22Rv1 (cell line): ENCODE measurements at regions not wholly inside any gene's neighbourhood (a gene's known extent, or its start where the extent isn't known, plus 50 kb on each side); places are given as distances from the start of the nearest gene placed in this dataset.

Experiments
- CTCF ChIP-seq: fragments of 450-650 bp; IDR thresholded peaks from 2 replicates; pipeline ENCODE4 v1.5.1; 2017; ENCODE audit warnings: mild to moderate bottlenecking
- ZFX ChIP-seq: fragments of 450-650 bp; IDR thresholded peaks from 2 replicates; pipeline ENCODE4 v1.6.1; 2017; ENCODE audit warnings: antibody characterized with exemption, borderline replicate concordance

GRCh38 chr9:84207491-84207951 lies 133.0 kb downstream of the SLC28A3 start:
- TF ChIP-seq ZFX (no peak), CTCF (no peak)
